Sigmoid colon (tissue), 6 donors: ENCODE measurements at regions not wholly inside any gene's neighbourhood (a gene's known extent, or its start where the extent isn't known, plus 50 kb on each side); places are given as distances from the start of the nearest gene placed in this dataset.

Experiments used
- DNase-seq: peaks from one replicate; pipeline ENCODE4 v3.0.0-alpha.2; 2019
- H3K27ac ChIP-seq, 4 donors: fragments of 200-600 bp; sonication (generic); one replicate each; pipeline ENCODE4 v1.5.1; 2016 to 2019; ENCODE audit warnings: mild to moderate bottlenecking in 1 of 4
- H3K27me3 ChIP-seq, 3 donors: fragments of 200-600 bp; sonication (generic); one replicate each; pipeline ENCODE4 v1.5.1; 2019; ENCODE audit warnings: mild to moderate bottlenecking in 1 of 3
- H3K36me3 ChIP-seq, 4 donors: fragments of 200-600 bp; sonication (generic); one replicate each; pipeline ENCODE4 v1.5.1; 2016 to 2019
- H3K4me1 ChIP-seq, 4 donors: fragments of 200-600 bp; sonication (generic); one replicate each; pipeline ENCODE4 v1.5.1; 2017 to 2019
- H3K4me3 ChIP-seq, 4 donors: fragments of 200-600 bp; sonication (generic); one replicate each; pipeline ENCODE4 v1.5.1; 2017 to 2019; ENCODE audit warnings: mild to moderate bottlenecking in 2 of 4, moderate library complexity in 1 of 4
- H3K9me3 ChIP-seq, 4 donors: fragments of 200-600 bp in 3 of 4; sonication (generic) in 3 of 4; one replicate each; pipeline versions ENCODE4 v1.5.1 to v1.6.1; 2013 to 2019
- CTCF ChIP-seq, 4 experiments: fragments of 450-650 bp in 3 of 4; fragments of 200-600 bp in 1 of 4; IDR thresholded peaks; one replicate each; pipeline ENCODE4 v1.5.1; 2016 to 2019; ENCODE audit warnings: antibody characterized with exemption in 4 of 4, mild to moderate bottlenecking in 3 of 4, moderate library complexity in 2 of 4
- EP300 ChIP-seq, 4 donors: sonication (generic); formaldehyde crosslinking; IDR thresholded peaks; one replicate each; pipeline ENCODE4 v1.6.1; 2017; ENCODE audit warnings: antibody characterized with exemption in 4 of 4
- POLR2A ChIP-seq, 2 donors: fragments of 450-650 bp; IDR thresholded peaks; one replicate each; pipeline ENCODE4 v1.6.1; 2016; ENCODE audit warnings: antibody characterized with exemption in 2 of 2, mild to moderate bottlenecking in 2 of 2, moderate library complexity in 2 of 2
- POLR2AphosphoS5 ChIP-seq, 4 donors: sonication (generic); formaldehyde crosslinking; IDR thresholded peaks; one replicate each; pipeline ENCODE4 v1.6.1; 2017; ENCODE audit warnings: antibody characterized with exemption in 4 of 4
- WGBS, 2 donors: extraction: QIAGEN DNeasy Blood & Tissue Kit; methylation state at CpG; one replicate each; pipeline ENCODE4 v1.1.7; 2013; 5-methylcytosine and 5-hydroxymethylcytosine counted together
- intact Hi-C: fragments of 100-400 bp; cut with DNase I; formaldehyde crosslinking; loops from one replicate; pipeline ENCODE4 v1.15.1; 2023
- donor health status: healthy with polysubstance abuse.
- donor health status: healthy.

GRCh38 chr3:76652524-76652923 lies 387.4 kb upstream of the ROBO2 start:
- Histone ChIP-seq H3K27ac (no peak overlapping the region), H3K27me3 (no peaks in the 10 kb centered on the region), H3K4me1 (no peaks in the 10 kb centered on the region), H3K36me3 (no peaks in the 10 kb centered on the region), H3K4me3 (no peak overlapping the region), H3K9me3 (no peaks in the 10 kb centered on the region)
- DNase-seq = no peak
- intact Hi-C loops = no loop called here
- TF ChIP-seq POLR2AphosphoS5 (IDR thresholded peaks at IDR 0.05) (no peak), EP300 (IDR thresholded peaks at IDR 0.05) (no peak), POLR2A (IDR thresholded peaks at IDR 0.05) (no peak), CTCF (IDR thresholded peaks at IDR 0.05) (no peak)
- WGBS, 2 donors = 84 to 88% methylated on average over 1 of the region's 1 CpG

- H3K36me3 ChIP-seq = no peaks in the 10 kb centered on the region
- intact Hi-C loops = no loop called here
- no peak for TF ChIP-seq EP300 (IDR thresholded peaks at IDR 0.05)
- TF ChIP-seq POLR2A (IDR thresholded peaks at IDR 0.05) = no peak
- TF ChIP-seq CTCF (IDR thresholded peaks at IDR 0.05) = no peak
- no peak for TF ChIP-seq POLR2AphosphoS5 (IDR thresholded peaks at IDR 0.05)
- no peak overlapping the region for H3K4me3 ChIP-seq
- no peak overlapping the region for H3K27ac ChIP-seq
- no peaks in the 10 kb centered on the region for H3K4me1 ChIP-seq
- 85 to 89% methylated on average over 6 of the region's 6 CpGs for WGBS, 2 donors
- H3K9me3 ChIP-seq = no peaks in the 10 kb centered on the region
- H3K27me3 ChIP-seq = no peaks in the 10 kb centered on the region
- no peak for DNase-seq
Measured at GRCh38 chr3:76653640-76654251, 386.2 kb upstream of the ROBO2 start.

- TF ChIP-seq POLR2AphosphoS5 (IDR thresholded peaks at IDR 0.05) = no peak
- TF ChIP-seq POLR2A (IDR thresholded peaks at IDR 0.05) = no peak
- TF ChIP-seq EP300 (IDR thresholded peaks at IDR 0.05) = no peak
- TF ChIP-seq CTCF (IDR thresholded peaks at IDR 0.05) = no peak
- intact Hi-C loops = no loop called here
- no peaks in the 10 kb centered on the region for H3K36me3 ChIP-seq
- WGBS, 2 donors = 68 to 75% methylated on average over 4 of the region's 4 CpGs
- H3K4me3 ChIP-seq = no peak overlapping the region
- no peak for DNase-seq
- H3K27ac ChIP-seq = no peak overlapping the region
- H3K27me3 ChIP-seq = no peaks in the 10 kb centered on the region
- no peaks in the 10 kb centered on the region for H3K9me3 ChIP-seq
- H3K4me1 ChIP-seq = no peaks in the 10 kb centered on the region
Measured at GRCh38 chr3:76656531-76657070, 383.3 kb upstream of the ROBO2 start.

- H3K4me1 ChIP-seq = no peaks in the 10 kb centered on the region
- no peak overlapping the region for H3K27ac ChIP-seq
- TF ChIP-seq EP300 (IDR thresholded peaks at IDR 0.05) (no peak), POLR2AphosphoS5 (IDR thresholded peaks at IDR 0.05) (no peak), POLR2A (IDR thresholded peaks at IDR 0.05) (no peak), CTCF (IDR thresholded peaks at IDR 0.05) (no peak)
- H3K36me3 ChIP-seq = no peaks in the 10 kb centered on the region
- no peak overlapping the region for H3K4me3 ChIP-seq
- peaks cover 0 to 2% (median 0%) of the 10 kb centered on the region in 4 donors for H3K9me3 ChIP-seq
- intact Hi-C loops = no loop called here
- WGBS, 2 donors = 96 to 97% methylated on average over 5 of the region's 5 CpGs
- DNase-seq = no peak
- no peaks in the 10 kb centered on the region for H3K27me3 ChIP-seq
Measured at GRCh38 chr3:76657909-76658308, 382.0 kb upstream of the ROBO2 start.
